ENCODE measurements at regions not wholly inside any gene's neighbourhood (a gene's known extent, or its start where the extent isn't known, plus 50 kb on each side); places are given as distances from the start of the nearest gene placed in this dataset.

GRCh38 chr6:134674562-134674961 is 275.3 kb downstream of the ALDH8A1 start:
- TF ChIP-seq, protein P1, sequence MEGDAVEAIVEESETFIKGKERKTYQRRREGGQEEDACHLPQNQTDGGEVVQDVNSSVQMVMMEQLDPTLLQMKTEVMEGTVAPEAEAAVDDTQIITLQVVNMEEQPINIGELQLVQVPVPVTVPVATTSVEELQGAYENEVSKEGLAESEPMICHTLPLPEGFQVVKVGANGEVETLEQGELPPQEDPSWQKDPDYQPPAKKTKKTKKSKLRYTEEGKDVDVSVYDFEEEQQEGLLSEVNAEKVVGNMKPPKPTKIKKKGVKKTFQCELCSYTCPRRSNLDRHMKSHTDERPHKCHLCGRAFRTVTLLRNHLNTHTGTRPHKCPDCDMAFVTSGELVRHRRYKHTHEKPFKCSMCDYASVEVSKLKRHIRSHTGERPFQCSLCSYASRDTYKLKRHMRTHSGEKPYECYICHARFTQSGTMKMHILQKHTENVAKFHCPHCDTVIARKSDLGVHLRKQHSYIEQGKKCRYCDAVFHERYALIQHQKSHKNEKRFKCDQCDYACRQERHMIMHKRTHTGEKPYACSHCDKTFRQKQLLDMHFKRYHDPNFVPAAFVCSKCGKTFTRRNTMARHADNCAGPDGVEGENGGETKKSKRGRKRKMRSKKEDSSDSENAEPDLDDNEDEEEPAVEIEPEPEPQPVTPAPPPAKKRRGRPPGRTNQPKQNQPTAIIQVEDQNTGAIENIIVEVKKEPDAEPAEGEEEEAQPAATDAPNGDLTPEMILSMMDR (IDR thresholded peaks at IDR 0.05): no peak
- TF ChIP-seq POLR2A (IDR thresholded peaks at IDR 0.05): no peak
